ENCODE measurements at regions not wholly inside any gene's neighbourhood (a gene's known extent, or its start where the extent isn't known, plus 50 kb on each side); places are given as distances from the start of the nearest gene placed in this dataset.
"Not testable (repeated sequence)": the region's sequence is repeated elsewhere in the genome, so short reads cannot be mapped to it uniquely, and the experiment has no call there.

- Histone ChIP-seq H3K4me3 (no peak overlapping the region), H3K27ac (no peak overlapping the region), H4K20me1 (no peaks in the 10 kb centered on the region), H3K4me1 (no peaks in the 10 kb centered on the region), H3K4me2 (no peak overlapping the region), H3K36me3 (no peaks in the 10 kb centered on the region), H3K9me3 (peaks cover 33% of the 10 kb centered on the region), H3K9ac (no peak overlapping the region), H3K27me3 (no peaks in the 10 kb centered on the region)
- TF ChIP-seq Cebpa-rat (IDR thresholded peaks at IDR 0.05) = no peak
Measured at GRCh38 chr10:80829151-80829550, 291.4 kb downstream of the SH2D4B start.

DNA sequence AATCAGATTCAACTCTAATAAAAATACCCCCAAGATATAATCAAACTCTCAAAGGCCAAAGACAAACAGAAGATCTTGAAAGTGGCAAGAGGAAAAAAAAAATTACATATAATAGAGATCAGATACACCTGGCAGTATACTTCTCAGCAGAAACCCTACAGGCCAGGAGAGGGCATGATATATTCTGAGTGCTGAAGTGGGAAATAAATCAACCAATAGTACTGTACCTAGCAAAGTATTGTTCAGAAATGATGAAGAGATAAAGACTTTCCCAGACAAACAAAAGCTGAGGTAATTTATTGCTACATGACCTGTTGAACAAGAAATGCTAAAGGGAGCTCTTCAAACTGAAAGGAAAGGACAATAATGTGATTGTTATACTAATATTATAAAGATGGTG, 291.9 kb downstream of the SH2D4B start:
- Histone ChIP-seq H3K4me2 (no peak overlapping the region), H3K27me3 (no peaks in the 10 kb centered on the region), H3K9ac (no peak overlapping the region), H3K9me3 (peaks cover 34% of the 10 kb centered on the region), H3K36me3 (no peaks in the 10 kb centered on the region), H3K4me3 (no peak overlapping the region), H4K20me1 (no peaks in the 10 kb centered on the region), H3K4me1 (no peaks in the 10 kb centered on the region), H3K27ac (no peak overlapping the region)
- no peak for TF ChIP-seq Cebpa-rat (IDR thresholded peaks at IDR 0.05)

DNA sequence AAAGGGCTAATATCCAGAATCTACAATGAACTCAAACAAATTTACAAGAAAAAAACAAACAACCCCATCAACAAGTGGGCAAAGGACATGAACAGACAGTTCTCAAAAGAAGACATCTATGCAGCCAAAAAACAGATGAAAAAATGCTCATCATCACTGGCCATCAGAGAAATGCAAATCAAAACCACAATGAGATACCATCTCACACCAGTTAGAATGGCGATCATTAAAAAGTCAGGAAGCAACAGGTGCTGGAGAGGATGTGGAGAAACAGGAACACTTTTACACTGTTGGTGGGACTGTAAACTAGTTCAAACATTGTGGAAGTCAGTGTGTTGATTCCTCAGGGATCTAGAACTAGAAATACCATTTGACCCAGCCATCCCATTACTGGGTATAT, 295.0 kb downstream of the SH2D4B start:
- H3K27ac ChIP-seq, H3K27me3 ChIP-seq, H3K4me2 ChIP-seq, H4K20me1 ChIP-seq, H3K36me3 ChIP-seq, H3K9ac ChIP-seq, H3K4me1 ChIP-seq, H3K4me3 ChIP-seq: not testable (repeated sequence)
- H3K9me3 ChIP-seq = peaks cover 34% of the 10 kb centered on the region

DNA sequence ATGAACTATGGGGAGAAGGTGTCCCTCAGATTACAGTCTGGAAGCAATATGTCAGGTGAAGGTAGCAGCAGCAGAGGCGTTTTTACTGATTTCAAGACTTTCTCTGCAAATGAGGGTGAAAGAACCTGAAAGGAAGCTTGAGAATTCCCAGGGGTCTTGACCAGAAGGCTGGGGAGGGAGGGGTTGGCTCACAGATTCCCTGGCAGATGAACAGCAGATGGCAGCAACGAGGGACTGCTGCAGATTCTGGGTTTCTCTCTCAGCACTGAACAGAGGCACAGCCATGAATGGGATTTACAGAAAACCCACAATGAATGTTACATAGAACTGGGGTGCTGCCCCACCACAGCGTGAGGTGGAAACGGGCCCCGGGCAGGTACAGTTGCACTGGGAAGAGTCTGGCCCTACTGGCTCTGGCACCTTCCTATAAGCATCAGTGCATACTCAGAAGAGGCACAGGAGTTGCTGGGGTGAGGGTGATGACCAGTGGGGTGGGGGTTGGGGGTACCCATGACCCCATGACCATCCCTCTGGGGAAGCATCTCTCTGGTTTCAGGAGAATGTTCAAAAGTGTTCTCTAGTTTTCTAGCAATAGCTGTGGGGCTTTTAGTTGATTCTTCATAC, 317.8 kb downstream of the SH2D4B start:
- Histone ChIP-seq H3K9me3 (no peaks in the 10 kb centered on the region), H4K20me1 (no peaks in the 10 kb centered on the region), H3K36me3 (no peaks in the 10 kb centered on the region), H3K4me2 (0 out of 2 replicates have a peak overlapping the region, but pooled peaks have one; percentile 13), H3K4me3 (no peak overlapping the region), H3K27me3 (no peaks in the 10 kb centered on the region), H3K9ac (no peak overlapping the region), H3K4me1 (peaks cover 16% of the 10 kb centered on the region; the same call in 1 of the 2 replicates), H3K27ac (no peak overlapping the region)
- TF ChIP-seq Cebpa-rat (IDR thresholded peaks at IDR 0.05) = no peak

GRCh38 chr10:80856186-80856585, 318.5 kb downstream of the SH2D4B start:
- Histone ChIP-seq H3K9ac (no peak overlapping the region), H4K20me1 (no peaks in the 10 kb centered on the region), H3K27me3 (no peaks in the 10 kb centered on the region), H3K27ac (no peak overlapping the region), H3K36me3 (no peaks in the 10 kb centered on the region), H3K4me1 (peaks cover 16% of the 10 kb centered on the region; the same call in 1 of the 2 replicates), H3K9me3 (no peaks in the 10 kb centered on the region), H3K4me2 (no peak overlapping the region), H3K4me3 (no peak overlapping the region)
- no peak for TF ChIP-seq Cebpa-rat (IDR thresholded peaks at IDR 0.05)

- not testable (repeated sequence) for H3K9me3 ChIP-seq, H4K20me1 ChIP-seq, H3K9ac ChIP-seq, H3K4me2 ChIP-seq, H3K27me3 ChIP-seq, H3K4me1 ChIP-seq, H3K36me3 ChIP-seq, H3K4me3 ChIP-seq, H3K27ac ChIP-seq
Measured at GRCh38 chr10:80859279-80859678, 321.6 kb downstream of the SH2D4B start.

- Histone ChIP-seq H3K9me3 (no peaks in the 10 kb centered on the region), H3K4me1 (no peaks in the 10 kb centered on the region), H3K4me3 (no peak overlapping the region), H3K36me3 (no peaks in the 10 kb centered on the region), H3K27me3 (no peaks in the 10 kb centered on the region), H3K9ac (no peak overlapping the region), H4K20me1 (no peaks in the 10 kb centered on the region), H3K4me2 (no peak overlapping the region), H3K27ac (no peak overlapping the region)
- TF ChIP-seq Cebpa-rat (IDR thresholded peaks at IDR 0.05) = no peak
Measured at GRCh38 chr10:80860719-80861118, 323.0 kb downstream of the SH2D4B start.

DNA sequence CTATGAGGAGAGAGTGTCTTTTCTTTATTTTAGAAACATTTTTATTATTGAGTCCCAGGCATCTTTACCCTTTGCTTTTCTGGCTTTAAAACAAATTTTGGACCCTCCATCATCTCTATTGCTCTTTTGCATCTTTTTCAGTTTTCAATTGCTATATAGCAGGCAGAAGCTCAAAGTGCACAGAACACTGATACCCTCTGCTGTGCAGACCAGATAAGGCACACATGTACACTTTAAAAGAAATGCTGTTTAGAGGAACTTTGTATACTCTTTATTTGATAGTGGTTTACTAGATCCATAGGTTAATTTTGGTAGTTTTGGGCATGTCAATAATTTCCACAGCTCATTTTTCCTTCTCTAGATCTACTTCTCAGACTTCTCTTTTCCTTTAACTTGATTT, 324.2 kb downstream of the SH2D4B start:
- no peak for TF ChIP-seq Cebpa-rat (IDR thresholded peaks at IDR 0.05)
- no peaks in the 10 kb centered on the region for H4K20me1 ChIP-seq
- H3K27me3 ChIP-seq = no peaks in the 10 kb centered on the region
- H3K4me3 ChIP-seq = no peak overlapping the region
- no peak overlapping the region for H3K9ac ChIP-seq
- no peaks in the 10 kb centered on the region for H3K4me1 ChIP-seq
- H3K27ac ChIP-seq = no peak overlapping the region
- H3K36me3 ChIP-seq = no peaks in the 10 kb centered on the region
- H3K4me2 ChIP-seq = no peak overlapping the region
- no peaks in the 10 kb centered on the region for H3K9me3 ChIP-seq

- Histone ChIP-seq H3K4me2 (no peak overlapping the region), H4K20me1 (no peaks in the 10 kb centered on the region), H3K36me3 (no peaks in the 10 kb centered on the region), H3K27me3 (no peaks in the 10 kb centered on the region), H3K4me3 (no peak overlapping the region), H3K9ac (no peak overlapping the region), H3K4me1 (no peaks in the 10 kb centered on the region), H3K9me3 (peaks cover 7% of the 10 kb centered on the region; the same call in 1 of the 2 replicates), H3K27ac (no peak overlapping the region)
- no peak for TF ChIP-seq Cebpa-rat (IDR thresholded peaks at IDR 0.05)
Measured at GRCh38 chr10:80870282-80870681, 332.6 kb downstream of the SH2D4B start.

- H3K9ac ChIP-seq = no peak overlapping the region
- no peak overlapping the region for H3K4me2 ChIP-seq
- no peaks in the 10 kb centered on the region for H3K4me1 ChIP-seq
- peaks cover 7% of the 10 kb centered on the region; the same call in 1 of the 2 replicates for H3K9me3 ChIP-seq
- no peak overlapping the region for H3K27ac ChIP-seq
- H4K20me1 ChIP-seq = no peaks in the 10 kb centered on the region
- H3K36me3 ChIP-seq = no peaks in the 10 kb centered on the region
- no peak for TF ChIP-seq Cebpa-rat (IDR thresholded peaks at IDR 0.05)
- no peak overlapping the region for H3K4me3 ChIP-seq
- no peaks in the 10 kb centered on the region for H3K27me3 ChIP-seq
Measured at GRCh38 chr10:80871083-80871482, 333.4 kb downstream of the SH2D4B start.

DNA sequence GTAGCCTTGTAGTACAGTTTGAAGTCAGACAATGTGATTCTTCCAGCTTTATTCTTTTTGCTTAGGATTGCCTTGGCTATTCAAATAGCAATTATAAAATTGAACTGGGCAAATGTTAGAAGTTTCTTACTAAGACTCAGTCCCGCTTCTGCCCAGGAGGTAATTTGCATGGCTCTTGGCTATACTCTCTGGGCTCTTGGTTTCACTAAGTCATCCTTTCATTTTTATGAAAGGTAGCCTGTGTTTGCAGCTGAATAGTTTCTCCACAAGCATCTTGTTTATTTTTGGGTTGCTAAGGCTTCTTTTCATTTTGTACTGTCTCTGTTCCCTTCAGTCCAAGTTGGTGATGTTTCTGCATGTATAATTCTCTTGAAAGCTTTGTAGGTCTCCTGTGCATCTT, 340.6 kb downstream of the SH2D4B start:
- Histone ChIP-seq H3K4me1 (no peaks in the 10 kb centered on the region), H3K4me3 (no peak overlapping the region), H3K9ac (no peak overlapping the region), H3K4me2 (no peak overlapping the region), H3K27me3 (no peaks in the 10 kb centered on the region), H3K27ac (no peak overlapping the region), H3K9me3 (0 out of 2 replicates have a peak, but pooled peaks cover 3% of the 10 kb centered on the region), H4K20me1 (no peaks in the 10 kb centered on the region), H3K36me3 (no peaks in the 10 kb centered on the region)
- TF ChIP-seq Cebpa-rat (IDR thresholded peaks at IDR 0.05) = no peak
